AG04450 (cell line): ENCODE measurements at regions not wholly inside any gene's neighbourhood (a gene's known extent, or its start where the extent isn't known, plus 50 kb on each side); places are given as distances from the start of the nearest gene placed in this dataset.

Experiments
- CTCF ChIA-PET: fragments of 300-600, 350-600 bp; formaldehyde crosslinking; extraction: SDS; loops from one replicate; lab custom pipeline; 2022; ENCODE audit warnings: antibody characterized with exemption, inconsistent platforms; lab: Charles Lee
- POLR2A ChIA-PET: fragments of 350-600 bp; formaldehyde crosslinking; extraction: SDS; loops from one replicate; lab custom pipeline; 2021; ENCODE audit warnings: antibody characterized with exemption, inconsistent platforms; lab: Yijun Ruan, JAX
- DNase-seq: peaks from one replicate; pipeline ENCODE4 v3.0.0-alpha.2; 2011; ENCODE audit warnings: low read depth, low spot score
- H3K27ac ChIP-seq: one replicate; pipeline ENCODE4 v1.5.1; 2012; ENCODE audit warnings: low read depth, low read length, control low read depth
- H3K27me3 ChIP-seq: one replicate; pipeline ENCODE4 v1.6.0; 2012; ENCODE audit warnings: low read length; ENCODE audit not compliant: control insufficient read depth, insufficient read depth
- H3K4me3 ChIP-seq: 2 replicates; pipeline ENCODE4 v1.5.1; 2011; ENCODE audit warnings: mild to moderate bottlenecking, low read depth, low read length, control low read depth
- H3K9me3 ChIP-seq: 2 replicates; pipeline ENCODE4 v1.5.1; 2012; ENCODE audit warnings: low read length; ENCODE audit not compliant: control insufficient read depth, insufficient read depth
- TF ChIP-seq, protein P1 (sequence below): IDR thresholded peaks from 2 replicates; pipeline ENCODE4 v1.5.1; 2011; ENCODE audit warnings: low read depth, low read length, control low read depth, inconsistent platforms

DNA sequence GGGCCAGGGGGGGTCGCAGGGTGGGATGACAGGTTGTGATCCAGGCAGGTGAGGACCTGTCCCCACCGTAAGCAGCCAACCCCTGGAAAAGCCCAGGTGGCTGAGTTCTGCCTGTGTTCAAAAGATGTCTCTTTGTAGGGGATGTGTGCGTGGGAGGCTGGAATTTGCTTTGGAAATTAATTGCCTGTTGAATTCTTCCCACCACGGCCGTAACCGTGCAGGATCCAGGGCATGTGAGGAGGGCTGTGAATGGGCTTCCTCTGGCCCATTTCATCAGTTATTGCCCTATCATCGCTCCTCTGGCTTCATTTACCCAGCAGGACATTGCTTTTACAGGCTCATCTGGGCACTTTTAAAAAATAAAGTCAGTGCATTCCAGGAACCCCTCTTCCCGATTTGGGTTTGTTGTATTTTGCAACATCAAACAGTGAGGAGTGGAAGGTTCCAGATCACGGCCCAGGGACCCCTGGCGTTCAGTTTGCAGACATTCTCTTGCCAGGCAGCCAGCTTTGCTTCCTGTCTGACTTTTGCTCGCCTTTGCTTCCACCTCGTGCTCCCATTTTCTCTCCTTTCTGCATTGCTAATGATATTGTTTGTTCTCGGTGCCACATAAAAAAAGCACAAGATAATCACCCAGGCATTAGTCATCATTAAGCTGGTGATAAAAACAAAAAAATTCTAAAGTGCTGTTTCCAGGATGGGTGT is 1306.6 kb downstream of the BRD1 start:
- Histone ChIP-seq H3K9me3 (peaks cover 97% of the 10 kb centered on the region), H3K27ac (no peak overlapping the region), H3K27me3 (no peaks in the 10 kb centered on the region), H3K4me3 (no peak overlapping the region)
- POLR2A ChIA-PET, result no interaction called here
- CTCF ChIA-PET, result no interaction called here
- no peak for DNase-seq
- TF ChIP-seq, protein P1, sequence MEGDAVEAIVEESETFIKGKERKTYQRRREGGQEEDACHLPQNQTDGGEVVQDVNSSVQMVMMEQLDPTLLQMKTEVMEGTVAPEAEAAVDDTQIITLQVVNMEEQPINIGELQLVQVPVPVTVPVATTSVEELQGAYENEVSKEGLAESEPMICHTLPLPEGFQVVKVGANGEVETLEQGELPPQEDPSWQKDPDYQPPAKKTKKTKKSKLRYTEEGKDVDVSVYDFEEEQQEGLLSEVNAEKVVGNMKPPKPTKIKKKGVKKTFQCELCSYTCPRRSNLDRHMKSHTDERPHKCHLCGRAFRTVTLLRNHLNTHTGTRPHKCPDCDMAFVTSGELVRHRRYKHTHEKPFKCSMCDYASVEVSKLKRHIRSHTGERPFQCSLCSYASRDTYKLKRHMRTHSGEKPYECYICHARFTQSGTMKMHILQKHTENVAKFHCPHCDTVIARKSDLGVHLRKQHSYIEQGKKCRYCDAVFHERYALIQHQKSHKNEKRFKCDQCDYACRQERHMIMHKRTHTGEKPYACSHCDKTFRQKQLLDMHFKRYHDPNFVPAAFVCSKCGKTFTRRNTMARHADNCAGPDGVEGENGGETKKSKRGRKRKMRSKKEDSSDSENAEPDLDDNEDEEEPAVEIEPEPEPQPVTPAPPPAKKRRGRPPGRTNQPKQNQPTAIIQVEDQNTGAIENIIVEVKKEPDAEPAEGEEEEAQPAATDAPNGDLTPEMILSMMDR, result no peak

DNA sequence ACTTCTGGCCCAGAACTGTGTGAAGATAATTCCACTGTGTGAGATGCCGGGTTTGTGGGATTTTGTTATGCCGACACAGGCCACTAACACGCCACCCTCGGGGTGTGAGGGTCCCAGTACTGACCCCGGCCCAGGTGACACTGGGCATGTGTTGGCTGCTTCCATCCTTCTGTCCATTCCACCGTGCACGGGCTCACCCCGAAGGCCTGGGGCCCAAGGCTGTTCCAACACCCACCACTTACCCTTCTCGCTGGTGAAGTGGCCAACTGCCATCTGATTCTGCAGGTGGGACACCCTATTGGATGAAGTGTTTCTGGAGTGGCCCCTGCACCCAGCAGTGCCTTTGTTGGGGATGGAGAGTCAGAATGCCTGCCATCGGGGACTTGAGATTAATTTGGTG is 1307.5 kb downstream of the BRD1 start:
- peaks cover 97% of the 10 kb centered on the region for H3K9me3 ChIP-seq
- TF ChIP-seq, protein P1, result no peak
- no peak overlapping the region for H3K27ac ChIP-seq
- no peak for DNase-seq
- no peaks in the 10 kb centered on the region for H3K27me3 ChIP-seq
- no peak overlapping the region for H3K4me3 ChIP-seq
- ChIA-PET CTCF (no interaction called here), POLR2A (no interaction called here)

DNA sequence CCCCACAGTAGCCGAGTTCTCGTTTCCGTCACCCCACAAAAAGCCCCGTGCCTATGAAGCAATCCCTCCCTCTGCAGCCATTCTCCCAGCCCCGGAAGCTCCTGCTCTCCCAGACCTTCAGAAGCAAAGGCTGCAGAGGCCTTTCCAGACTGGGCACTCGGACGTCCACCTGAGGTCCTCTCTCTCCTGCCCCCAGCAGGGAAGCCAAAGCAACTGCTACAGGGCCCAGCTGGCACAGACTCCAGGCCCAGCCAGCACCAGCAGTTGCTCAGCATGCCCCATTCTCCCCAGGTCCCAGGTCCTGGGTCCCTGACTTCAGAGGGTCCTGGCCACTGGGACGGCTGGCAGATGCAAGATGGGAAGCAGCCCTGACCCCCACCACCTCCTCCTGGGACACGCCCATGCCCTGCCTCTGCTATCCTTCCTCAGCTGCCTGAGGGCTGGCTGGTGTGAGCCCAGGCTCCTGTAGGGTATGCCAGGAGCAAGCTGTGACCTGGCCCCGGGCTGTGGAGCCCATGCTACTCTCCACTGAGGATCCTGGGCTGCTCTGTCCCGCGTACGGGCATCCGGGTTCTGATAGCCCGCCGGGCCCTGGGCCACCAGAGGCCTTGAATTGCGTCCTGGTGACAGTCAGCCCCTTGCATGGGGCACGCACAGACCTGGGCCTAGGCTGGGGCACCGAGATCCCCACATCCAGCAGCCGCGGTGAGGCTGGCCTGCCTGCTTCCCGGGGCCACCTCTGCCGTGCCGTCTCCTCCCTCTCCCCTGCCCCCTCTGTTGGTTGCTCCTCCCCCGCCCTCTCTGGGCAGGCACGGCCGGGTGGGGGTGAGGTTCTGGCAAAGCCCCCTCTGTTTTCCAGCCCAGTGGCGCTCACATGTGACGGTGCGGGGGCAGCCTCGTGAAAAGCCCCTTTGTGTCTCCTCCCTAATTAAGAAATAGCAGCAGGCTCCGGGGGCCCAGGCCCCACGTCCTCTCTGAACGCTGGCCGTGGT is 1310.3 kb downstream of the BRD1 start:
- ChIA-PET POLR2A (no interaction called here), CTCF (no interaction called here)
- DNase-seq, result no peak
- Histone ChIP-seq H3K9me3 (peaks cover 92% of the 10 kb centered on the region), H3K27me3 (no peaks in the 10 kb centered on the region), H3K4me3 (no peak overlapping the region), H3K27ac (no peak overlapping the region)
- TF ChIP-seq, protein P1, result no peak

DNA sequence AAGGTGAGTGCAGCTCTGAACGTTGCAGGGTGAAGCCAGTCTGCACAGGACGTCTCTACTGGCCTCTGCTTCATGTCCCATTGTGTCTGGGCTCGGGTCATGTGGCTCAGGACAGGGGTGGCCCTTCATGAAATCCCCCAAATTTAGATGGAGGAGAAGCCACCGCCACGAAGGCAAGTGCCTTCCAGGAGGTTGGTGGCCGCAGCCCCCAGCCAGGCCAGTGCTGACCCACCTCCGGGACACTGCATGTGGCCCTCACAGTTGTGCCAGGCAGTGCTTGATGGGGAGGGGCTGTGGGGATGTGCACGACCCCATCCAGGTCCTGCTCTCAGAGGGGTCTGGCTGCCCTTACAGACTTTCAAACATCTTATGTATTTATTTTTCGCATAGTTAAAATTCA is 1311.1 kb downstream of the BRD1 start:
- POLR2A ChIA-PET, result no interaction called here

More for the DNA sequence above, 1311.1 kb downstream of the BRD1 start:
- CTCF ChIA-PET, result no interaction called here
- Histone ChIP-seq H3K27me3 (no peaks in the 10 kb centered on the region), H3K4me3 (no peak overlapping the region), H3K27ac (no peak overlapping the region), H3K9me3 (peaks cover 92% of the 10 kb centered on the region)
- no peak for DNase-seq
- TF ChIP-seq, protein P1, result no peak
